Activated CD4-positive, alpha-beta T cell treated with anti-CD3 and anti-CD28 coated beads for 24 hours (primary cell): ENCODE measurements at regions not wholly inside any gene's neighbourhood (a gene's known extent, or its start where the extent isn't known, plus 50 kb on each side); places are given as distances from the start of the nearest gene placed in this dataset.
"Not testable (repeated sequence)": the region's sequence is repeated elsewhere in the genome, so short reads cannot be mapped to it uniquely, and the experiment has no call there.

Source experiments
- DNase-seq, 2 donors: peaks; one replicate each; pipeline ENCODE4 v3.0.0-alpha.2; 2020; ENCODE audit warnings: low read depth in 2 of 2

DNA sequence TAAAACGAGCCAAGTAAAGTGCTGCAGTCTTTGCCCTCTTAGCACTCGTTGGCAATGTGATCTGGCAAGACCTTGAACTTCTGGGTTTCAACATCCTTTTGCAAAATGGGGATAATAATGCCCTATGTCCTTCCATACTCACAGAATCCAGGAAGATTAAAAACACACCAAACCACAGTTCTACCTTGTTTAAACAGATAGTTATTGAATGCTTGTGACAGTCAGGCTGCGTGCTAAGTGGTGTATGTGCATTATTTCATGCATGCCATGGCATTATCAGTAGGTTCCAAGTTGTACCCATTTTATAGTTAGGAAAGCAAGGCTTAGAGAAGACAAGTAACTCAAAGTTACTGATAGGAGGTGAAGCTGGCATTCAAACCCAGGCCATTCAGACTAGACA lies 308.6 kb upstream of the PROX1 start:
- no peak for DNase-seq

DNA sequence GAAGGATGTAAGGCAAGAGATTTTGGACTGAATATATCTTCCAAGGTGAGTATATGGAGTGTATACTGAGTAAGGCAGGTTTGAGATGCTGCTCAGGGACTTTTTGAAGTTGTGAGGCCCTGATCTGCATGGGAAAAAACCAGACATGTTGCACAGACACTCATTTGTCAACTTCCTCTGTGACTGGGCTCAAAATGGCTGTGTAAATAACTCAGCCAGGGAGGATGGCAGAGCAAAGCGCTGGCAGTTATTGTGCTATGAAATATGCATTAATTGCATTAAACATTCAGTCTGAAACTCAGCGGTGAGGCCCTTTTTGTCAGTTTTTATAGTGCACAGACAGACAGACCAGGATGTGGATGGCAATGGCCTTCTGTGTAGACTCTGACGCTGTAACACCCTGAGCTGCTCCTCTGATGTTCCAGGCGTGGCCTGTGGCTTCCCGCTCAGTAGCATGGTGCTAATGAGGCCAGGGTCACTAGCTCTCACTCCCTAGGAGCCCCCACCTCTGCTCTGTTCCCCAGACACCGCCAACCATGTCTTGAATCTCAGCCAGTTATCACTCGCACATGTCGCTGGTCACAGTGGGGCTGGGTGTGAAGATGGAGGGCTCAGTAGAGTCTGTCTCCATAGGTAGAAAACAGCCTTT lies 307.0 kb upstream of the PROX1 start:
- no peak for DNase-seq

DNA sequence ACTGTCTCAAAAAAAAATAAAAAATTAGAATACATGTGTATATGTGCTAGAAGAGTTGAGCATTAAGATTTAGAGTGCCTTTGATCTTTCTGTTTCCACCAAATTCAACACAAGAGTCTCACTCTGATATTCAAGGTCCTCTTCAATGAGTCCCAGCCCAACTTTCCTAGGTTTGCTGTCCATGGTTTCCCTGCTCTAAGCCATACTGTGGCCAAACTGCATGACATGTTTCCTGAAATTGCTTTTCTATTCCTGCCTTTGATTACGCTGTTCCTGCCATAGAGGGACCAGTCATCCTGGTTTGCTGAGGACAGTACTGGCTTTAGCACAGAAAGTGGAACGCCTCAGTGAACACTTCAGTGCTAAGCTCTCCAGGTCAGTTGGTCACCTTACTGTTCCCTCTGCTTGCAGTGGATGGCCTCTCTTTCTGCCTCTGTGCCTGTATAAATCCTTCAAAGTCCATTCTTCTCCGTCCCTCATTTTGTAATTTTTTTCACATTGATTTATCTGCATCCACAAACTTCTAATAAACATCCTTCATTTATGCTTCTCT lies 305.9 kb upstream of the PROX1 start:
- DNase-seq, result no peak

DNA sequence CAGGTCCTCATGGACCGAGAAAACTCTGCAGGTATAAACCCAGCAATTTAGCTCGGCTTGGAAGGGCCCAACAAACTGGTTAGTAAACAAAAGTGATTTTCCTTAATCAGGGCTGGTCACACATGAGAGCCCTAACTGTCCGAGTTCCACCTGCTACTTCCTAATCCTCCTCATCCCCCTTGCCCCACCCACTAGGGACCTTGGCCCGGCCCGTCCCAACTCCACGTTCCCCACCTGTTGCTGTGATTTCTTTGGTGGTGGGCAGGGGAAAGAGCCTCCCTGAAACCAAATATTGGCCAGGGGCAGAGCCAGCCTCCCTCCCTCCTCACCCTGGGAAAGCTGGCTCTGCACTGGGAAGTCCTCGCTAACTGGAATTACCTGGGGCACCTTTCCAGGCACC lies 304.2 kb upstream of the PROX1 start:
- no peak for DNase-seq

DNA sequence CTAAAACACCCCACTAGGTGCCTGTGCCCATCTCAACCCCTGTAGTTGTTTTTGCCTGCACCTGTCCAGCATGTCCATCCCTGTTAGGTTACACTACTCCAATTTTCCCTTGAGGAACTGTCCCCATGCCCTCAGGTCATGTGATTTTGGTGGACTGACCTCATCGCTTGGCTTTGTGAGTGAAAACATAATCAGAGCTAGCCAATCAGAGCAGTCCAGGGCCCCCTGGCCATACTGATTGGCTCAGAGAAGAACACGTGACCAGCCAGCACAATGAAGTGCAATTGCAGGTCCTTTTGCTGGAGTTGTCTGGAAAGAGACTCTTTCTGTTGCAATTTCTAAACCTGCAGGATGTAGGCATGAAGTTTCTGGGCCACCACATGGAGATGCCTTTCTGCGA lies 303.3 kb upstream of the PROX1 start:
- DNase-seq, result no peak

DNA sequence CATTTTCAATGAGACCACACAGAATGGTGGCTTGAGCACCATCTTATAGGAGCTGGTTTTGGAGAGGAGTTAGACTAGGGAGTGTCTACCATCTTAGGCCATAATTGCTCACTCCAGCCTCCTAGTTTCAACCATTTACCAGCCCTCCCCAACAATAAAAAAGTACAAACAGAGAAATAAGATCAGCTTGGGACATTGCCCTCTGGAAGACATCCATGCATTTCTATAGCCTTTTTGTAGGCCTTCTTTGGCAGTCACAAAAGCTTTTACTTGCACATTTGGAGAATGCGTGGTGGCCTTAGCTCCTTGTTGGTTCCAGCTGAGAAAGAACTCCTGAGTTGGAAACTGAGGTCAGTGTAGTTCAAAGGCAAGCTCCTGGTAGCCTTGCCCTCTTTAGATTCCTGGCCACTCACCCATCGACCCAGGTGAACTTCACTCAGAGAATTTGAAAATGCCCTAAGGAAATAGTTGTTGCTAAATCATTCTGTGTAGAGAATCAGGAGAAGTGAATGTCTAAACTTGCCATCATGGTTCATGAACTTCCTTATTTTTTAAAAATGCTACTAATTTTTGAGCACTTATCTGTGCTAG lies 301.7 kb upstream of the PROX1 start:
- DNase-seq, result no peak

DNA sequence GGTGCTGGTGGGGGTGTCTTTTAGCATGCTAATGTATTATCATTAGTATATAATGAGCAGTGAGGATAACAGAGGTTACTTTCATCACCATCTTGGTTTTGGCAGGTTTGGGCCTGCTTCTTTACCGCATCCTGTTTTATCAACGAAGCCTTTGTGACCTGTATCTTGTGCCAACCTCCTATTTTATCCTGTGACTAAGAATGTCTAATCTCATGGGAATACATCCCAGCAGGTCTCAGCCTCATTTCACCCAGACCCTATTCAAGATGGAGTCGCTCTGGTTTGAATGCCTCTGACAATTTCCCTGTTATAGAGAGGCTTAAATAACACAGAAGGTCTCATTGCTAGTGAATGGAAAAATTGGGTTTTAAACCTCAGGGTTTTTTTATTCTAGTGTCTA lies 300.8 kb upstream of the PROX1 start:
- no peak for DNase-seq

DNA sequence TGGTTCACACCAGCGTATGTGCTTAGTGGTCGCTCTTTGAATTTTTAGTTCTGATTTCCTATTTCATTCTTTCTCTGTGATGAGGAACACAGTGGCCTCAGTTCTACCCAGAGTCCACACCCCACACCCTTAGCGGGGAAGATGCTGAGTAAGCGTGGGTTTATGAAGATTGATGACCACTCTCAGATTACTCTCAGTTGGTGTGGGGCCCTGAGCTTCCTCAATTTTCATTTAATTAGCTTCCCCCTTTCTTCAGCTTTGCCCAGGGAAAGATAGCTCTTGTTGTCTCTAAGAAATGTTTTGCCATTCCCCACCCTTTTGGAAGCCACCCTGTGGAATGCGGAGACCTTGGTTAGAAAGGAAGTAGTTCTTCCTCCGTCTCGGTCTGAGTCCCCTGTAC lies 299.9 kb upstream of the PROX1 start:
- DNase-seq, result no peak

DNA sequence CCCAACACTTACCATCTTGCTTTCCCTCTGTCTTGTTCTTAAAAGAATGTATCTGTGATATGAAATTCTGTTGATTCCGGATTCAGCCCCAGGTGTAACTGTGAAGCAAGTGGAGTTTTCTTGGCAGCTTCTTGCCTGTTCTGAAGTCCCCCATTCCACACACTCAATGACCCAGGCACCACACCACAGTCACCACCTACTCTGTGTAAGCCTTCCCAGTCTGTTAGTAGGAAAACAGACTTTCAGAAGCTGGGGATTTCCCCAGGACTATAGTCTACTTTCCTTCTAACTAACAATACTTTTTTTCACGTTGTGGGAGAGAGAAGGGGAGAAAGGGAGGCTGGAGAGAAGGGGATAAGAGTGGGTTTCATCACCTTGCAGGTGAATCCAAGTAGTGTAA lies 299.1 kb upstream of the PROX1 start:
- DNase-seq, result no peak

DNA sequence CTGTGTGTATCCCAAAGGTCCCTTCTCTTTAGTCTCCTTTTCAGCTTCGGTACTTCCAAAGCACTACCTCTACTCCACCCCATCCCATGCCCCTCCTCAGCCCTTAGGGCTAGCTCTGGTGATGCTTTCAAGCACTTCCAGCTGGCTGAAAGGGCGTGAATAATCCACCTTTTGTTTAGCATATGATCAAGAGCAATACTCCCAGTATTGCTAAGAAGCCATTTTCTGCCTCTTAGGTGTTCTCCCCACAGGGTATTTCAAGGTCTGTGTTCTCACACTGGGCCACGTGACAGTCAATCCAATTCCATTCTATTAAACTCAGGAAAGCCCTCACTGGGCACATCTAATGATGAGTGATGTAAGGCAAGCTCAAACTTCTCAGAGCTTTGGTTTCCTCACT lies 298.5 kb upstream of the PROX1 start:
- DNase-seq, result no peak

DNA sequence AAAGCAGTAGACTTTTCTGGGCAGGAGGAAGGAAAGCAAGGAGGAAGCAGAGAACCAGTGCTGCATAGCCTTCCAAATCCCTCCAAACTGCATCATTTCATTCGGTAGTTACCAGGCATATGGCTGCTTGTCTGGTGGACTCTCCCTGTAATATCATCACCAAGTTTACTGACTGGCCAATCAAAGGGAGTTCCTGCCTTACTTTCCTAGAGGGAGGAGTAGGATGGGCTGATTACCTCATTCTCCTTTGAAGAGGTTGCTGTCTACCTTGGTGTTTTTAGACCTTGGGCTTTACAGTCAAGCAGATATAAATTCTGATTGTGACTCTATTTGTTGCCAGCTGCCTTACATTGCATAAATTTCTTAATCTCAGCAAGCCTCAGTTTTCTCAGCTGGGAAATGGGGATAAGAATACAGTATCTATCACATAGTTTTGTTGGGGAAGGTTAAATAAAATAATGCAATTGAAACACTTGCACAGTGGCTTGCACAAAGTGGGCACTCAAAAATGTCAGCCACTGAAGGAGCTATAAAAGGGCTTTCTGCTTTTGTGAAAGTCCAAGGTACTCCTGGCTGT lies 297.3 kb upstream of the PROX1 start:
- DNase-seq, result no peak

DNA sequence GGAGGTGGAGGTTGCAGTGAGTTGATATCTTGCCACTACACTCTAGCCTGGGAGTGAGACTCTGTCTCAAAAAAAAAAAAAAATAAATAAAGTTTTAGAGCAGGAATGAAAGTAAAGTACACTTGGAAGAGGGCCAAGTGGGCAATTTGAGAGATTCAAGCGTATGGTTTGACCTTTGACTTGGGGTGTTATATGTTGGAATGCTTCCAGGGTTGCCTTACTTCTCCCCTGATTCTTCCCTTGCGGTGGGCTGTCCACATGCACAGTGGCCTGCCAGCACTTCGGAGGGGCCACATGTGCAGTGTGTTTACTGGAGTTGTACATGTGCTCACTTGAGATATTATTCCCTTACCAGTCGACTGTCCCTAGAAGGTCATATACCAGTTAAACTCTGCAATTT lies 295.5 kb upstream of the PROX1 start:
- no peak for DNase-seq

DNA sequence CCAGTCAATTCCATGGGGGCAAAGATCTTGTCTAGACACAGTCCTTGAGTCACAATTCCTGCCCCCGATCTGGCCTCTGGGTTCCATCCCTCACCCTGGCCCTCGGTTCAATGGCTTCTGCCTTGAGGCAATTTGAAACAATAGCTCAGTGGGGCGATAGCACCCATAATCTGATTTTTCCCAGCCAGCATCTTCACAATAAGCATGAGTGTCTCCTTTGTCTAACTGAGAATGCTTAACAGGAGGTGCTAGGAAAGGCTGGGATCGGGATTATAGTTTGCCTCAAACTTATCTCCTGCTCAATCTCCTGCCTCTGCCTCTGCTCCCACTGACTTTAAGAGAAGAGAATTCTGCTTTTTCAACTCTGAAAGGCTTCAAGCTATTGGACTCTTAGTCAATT lies 293.9 kb upstream of the PROX1 start:
- DNase-seq, result no peak

DNA sequence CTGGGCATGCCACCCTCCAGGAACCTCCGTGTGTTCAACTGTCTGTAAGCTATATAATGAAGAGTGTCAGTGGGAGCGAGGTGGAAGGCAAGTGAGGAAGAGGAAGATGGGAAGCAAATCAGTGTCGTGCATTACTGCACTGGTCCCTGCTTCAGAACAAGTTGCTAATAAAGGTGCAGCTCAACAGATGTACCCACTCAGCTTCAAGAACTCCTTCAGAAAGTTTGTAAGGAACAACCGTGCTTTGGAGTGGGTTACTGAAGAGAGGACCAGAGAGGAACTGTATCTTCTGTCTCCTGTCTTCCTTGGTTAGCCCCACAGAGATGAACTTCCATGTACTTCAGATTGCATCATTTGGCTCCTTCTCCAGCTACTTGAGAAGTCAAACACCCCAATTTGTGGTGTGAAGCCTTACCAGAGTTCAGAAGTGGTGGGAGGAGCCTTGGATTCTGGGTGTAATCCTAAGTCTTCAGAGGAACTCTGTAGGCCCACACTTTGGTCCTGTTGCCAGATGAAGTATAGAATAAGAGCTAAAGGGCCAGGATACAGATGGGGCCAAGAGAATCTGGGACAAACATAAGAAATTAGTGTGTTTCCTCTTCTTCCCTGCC lies 290.5 kb upstream of the PROX1 start:
- no peak for DNase-seq

DNA sequence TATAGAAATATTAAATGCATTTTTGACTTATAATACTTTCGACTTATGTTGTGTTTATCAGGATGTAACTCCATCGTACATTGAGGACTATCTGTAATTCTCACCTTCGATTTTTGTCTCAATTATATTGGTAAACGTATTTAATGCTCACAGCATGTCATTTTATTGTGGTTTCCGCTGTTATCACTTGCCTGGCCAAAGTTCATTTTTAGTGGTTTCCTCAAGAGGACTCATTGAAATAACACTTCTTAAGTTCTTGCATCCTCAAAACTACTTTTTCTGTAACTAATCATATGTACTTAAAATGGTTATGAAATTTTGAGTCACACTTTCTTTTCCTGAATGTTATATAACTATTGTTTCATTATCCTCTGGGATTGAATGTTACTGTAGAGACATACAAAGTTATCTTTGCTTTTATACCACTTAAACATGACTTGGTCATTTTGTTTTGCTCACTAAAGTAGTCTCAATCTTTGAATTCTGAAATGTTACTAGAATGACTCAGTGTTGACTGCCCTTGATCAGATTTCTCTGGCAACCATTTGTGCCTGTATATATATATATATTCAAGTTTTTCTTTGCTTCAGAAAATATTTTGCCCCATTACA lies 289.6 kb upstream of the PROX1 start:
- no peak for DNase-seq

DNA sequence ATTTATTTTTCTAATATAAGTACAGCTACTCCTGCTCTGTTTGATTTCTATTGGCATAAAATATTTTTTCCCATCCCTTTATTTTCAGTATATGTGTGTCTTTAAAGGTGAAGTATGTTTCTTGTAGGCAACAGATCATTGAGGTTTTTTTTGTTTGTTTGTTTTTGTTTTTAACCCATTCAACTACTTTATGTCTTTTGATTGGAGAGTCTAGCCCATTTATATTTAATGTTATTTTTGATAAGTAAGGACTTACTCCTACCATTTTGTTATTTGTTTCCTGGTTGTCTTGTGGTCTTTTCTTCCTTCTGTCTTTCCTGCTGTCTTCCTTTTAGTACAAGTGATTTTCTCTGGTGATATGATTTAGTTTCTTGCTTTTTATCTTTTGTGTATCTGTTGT lies 285.1 kb upstream of the PROX1 start:
- DNase-seq, result no peak

DNA sequence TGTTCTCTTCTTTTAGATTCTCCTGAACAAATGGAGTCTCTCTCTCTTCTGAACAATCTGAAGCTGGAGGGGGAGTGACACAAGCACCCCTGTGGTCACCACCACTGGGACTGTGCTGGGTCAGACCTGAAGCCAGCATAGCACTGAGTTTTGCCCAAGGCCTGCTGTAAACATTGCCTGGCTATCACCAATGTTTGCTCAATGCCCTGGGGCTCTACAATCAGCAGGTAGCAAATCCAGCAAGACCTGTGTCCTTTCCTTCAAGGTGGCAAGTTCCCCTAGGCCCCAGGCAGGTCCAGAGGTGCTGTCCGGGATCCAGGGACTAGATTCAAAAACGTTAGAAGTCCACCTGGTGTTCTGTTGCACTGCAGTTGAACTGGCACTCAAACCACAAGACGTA lies 282.8 kb upstream of the PROX1 start:
- DNase-seq, result no peak

DNA sequence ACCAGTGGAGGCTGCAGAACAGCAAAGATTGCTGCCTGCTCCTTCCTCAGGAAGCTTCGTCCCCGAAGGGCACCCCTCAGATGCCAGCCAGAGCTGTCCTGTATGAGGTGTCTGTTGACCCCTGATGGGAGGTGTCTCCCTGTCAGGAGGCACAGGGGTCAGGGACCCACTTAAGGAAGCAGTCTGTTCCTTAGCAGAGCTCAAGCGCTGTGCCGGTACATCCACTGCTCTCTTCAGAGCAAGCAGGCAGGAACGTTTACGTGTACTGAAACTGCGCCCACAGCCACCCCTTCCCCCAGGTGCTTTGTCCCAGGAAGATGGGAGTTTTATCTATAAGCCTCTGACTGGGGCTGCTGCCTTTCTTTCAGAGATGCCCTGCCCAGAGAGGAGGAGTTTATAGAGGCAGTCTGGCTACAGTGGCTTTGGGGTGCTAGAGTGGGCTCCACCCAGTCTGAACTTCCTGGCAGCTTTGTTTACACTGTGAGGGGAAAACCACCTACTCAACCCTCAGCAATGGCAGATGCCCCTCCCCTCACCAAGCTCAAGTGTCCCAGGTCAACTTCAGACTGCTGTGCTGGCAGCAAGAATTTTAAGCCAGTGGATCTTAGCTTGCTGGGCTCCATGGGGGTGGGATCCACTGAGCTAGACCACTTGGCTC lies 275.8 kb upstream of the PROX1 start:
- not testable (repeated sequence) for DNase-seq

DNA sequence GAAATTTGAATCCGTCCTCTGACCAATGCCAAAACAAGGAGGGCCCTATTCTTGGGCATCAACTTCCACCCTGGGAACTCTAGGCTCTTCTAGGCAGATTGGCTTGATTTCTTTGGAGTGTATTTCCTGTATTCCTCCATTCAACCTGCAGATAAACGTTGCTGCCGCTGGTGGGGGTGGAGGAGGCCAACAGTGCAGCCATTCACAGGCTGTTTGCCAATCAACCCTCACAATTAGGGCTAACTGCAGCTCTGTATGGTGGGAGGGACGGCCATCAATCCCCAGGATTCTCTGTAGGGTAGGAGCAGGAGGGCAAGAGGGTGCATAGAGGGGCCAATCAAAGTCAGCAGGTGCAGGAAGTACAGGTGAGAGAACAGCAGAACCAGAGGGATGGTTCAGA lies 273.1 kb upstream of the PROX1 start:
- DNase-seq, result no peak

DNA sequence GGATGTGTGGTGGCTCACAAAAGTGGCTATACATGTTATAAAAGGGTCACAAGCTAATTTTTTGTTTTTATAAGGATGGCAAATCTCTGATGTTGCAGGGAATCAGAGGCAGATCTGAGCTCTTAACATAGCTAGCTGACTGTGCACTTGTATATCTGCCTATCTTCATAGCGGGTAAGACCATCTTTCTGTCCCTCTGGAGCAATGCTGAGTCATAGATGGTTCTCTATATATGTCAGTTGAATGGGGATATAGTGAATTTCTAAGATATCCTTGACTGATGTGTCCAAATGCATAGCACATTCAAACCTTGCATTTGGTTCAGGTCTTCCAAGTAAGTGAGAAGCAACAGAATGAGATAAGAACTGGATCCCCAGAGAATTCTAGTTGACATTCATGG lies 272.6 kb upstream of the PROX1 start:
- no peak for DNase-seq

DNA sequence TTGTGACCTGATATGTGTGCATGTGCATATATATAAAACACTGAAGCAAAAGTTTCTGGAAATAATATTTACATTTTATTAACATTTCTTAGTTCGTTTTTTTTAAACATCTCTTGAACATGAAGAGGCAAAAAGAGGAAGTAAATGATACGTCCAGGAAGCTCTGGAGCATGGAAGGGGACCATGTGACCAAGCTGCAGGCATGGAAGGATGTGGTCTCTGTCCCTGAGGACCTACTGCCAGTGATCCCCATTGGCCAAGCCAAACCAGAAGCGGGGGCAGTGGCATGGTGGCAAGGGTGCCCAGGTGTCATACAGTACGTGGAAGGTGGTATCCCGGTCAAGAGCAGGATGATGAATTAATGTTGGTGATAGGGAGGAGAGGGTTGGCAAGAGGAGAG lies 268.3 kb upstream of the PROX1 start:
- DNase-seq, result no peak

DNA sequence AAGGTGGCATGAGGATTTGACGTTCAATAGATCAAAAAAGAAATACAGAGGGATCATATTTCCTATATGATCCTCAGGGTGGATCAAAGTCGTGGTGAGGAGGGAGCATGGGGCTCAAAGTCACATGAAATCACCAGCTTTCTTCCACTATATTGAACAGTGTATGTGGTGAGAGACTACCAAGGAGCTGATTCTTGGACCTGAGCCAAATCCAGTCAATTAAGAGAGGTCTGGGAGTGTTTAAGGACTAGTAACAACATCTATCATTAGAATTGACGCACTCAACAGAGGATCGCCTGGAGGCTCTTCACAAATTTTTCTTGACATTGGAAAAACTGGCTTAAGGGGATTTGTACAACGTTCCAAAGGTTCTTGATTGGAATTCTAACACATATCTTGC lies 267.7 kb upstream of the PROX1 start:
- DNase-seq, result no peak
